HepG2 (cell line): ENCODE measurements at regions not wholly inside any gene's neighbourhood (a gene's known extent, or its start where the extent isn't known, plus 50 kb on each side); places are given as distances from the start of the nearest gene placed in this dataset.

Experiments
- AHDC1 ChIP-seq: sonication (generic); formaldehyde crosslinking; IDR thresholded peaks from 2 replicates; pipeline ENCODE4 v1.5.1; 2020; ENCODE audit warnings: mild to moderate bottlenecking, missing genetic modification reagents, borderline replicate concordance
- GTF2F1 ChIP-seq: fragments of 150-350 bp; IDR thresholded peaks from 2 replicates; pipeline ENCODE4 v1.6.1; 2014; ENCODE audit warnings: low read length

GRCh38 chr14:89507521-89507920 is 90.5 kb upstream of the FOXN3 start:
- TF ChIP-seq GTF2F1 (no peak), AHDC1 (CRISPR knock-in tag) (no peak)
